ENCODE measurements at regions not wholly inside any gene's neighbourhood (a gene's known extent, or its start where the extent isn't known, plus 50 kb on each side); places are given as distances from the start of the nearest gene placed in this dataset.

DNA sequence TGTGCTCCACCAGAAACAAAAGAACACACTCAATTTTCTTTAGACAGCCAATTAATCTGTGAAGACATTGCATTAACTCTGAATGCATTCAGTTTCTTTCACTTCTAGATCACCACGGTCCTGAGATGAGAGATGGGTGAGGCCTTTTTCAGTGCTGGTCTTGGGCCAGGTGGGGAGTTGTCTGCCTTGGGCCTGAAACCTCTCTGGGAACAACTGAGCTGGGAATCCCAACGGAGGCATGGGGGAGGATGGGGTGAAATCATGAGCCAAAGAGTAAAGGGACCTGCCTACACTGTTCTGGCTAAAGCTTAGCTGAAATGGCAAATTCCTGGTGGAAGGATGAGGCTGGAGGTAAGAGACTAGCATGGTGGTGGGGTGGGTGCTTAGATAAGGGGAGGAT is 353.5 kb upstream of the B3GAT1 start:
- no peak overlapping the region for H3K4me2 ChIP-seq (ENCODE audit: insufficient read depth, insufficient read length, low read length)
- Mint-ChIP-seq H3K36me3 (ENCODE audit: insufficient read depth in 1 of 3, low read depth in 3 of 3) (peaks cover 0 to 7% (median 2%) of the 10 kb centered on the region in 3 experiments; a peak in 3 of 7 replicates), H3K27me3 (ENCODE audit: low read depth) (peaks cover 10% of the 10 kb centered on the region; the same call in 1 of the 2 replicates), H3K9me3 (peaks cover 3 to 5% of the 10 kb centered on the region in 2 experiments; a peak in 3 of 5 replicates), H3K4me1 (peaks cover 0 to 6% of the 10 kb centered on the region in 2 experiments; a peak in 2 of 4 replicates), H3K4me3 (no peak overlapping the region), H3K27ac (no peak overlapping the region)
- WGBS (ENCODE audit: extremely low coverage, insufficient read length, low lambda C conversion rate), result no CpG with 5 or more reads among the region's 2 CpGs
- no peaks in the 10 kb centered on the region for H4K20me1 ChIP-seq (ENCODE audit: control insufficient read depth, insufficient read depth, insufficient read length)
- H2AK5ac ChIP-seq (ENCODE audit: insufficient read length, low read length), result no peak overlapping the region
- no peak overlapping the region for H3K23ac ChIP-seq (ENCODE audit: insufficient read length, low read depth, low read length)
- no peaks in the 10 kb centered on the region for H3K23me2 ChIP-seq (ENCODE audit: insufficient read length, low read depth, low read length, poor library complexity, severe bottlenecking)
- no peak overlapping the region for H3T11ph ChIP-seq (ENCODE audit: low read length)
- no peak overlapping the region for H2BK20ac ChIP-seq (ENCODE audit: low read depth, low read length, poor library complexity, severe bottlenecking)
- H2AFZ ChIP-seq (ENCODE audit: low read length), result no peak overlapping the region
- TF ChIP-seq, protein P1, sequence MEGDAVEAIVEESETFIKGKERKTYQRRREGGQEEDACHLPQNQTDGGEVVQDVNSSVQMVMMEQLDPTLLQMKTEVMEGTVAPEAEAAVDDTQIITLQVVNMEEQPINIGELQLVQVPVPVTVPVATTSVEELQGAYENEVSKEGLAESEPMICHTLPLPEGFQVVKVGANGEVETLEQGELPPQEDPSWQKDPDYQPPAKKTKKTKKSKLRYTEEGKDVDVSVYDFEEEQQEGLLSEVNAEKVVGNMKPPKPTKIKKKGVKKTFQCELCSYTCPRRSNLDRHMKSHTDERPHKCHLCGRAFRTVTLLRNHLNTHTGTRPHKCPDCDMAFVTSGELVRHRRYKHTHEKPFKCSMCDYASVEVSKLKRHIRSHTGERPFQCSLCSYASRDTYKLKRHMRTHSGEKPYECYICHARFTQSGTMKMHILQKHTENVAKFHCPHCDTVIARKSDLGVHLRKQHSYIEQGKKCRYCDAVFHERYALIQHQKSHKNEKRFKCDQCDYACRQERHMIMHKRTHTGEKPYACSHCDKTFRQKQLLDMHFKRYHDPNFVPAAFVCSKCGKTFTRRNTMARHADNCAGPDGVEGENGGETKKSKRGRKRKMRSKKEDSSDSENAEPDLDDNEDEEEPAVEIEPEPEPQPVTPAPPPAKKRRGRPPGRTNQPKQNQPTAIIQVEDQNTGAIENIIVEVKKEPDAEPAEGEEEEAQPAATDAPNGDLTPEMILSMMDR (conservative IDR thresholded peaks at IDR 0.05), result no peak
- H2BK5ac ChIP-seq (ENCODE audit: insufficient read length, low read length), result no peak overlapping the region
- H3K9me3 ChIP-seq (ENCODE audit: control insufficient read depth, low read depth, low read length), result no peaks in the 10 kb centered on the region
- H3K79me1 ChIP-seq (ENCODE audit: insufficient read depth, low read depth, low read length, poor library complexity, severe bottlenecking), result no peaks in the 10 kb centered on the region
- no peak overlapping the region for H3K9ac ChIP-seq (ENCODE audit: extremely low read depth, insufficient read length, low read length)
- no peak overlapping the region for H3K18ac ChIP-seq (ENCODE audit: insufficient read length, low read depth, low read length)
- H3K27me3 ChIP-seq (ENCODE audit: insufficient read depth, low read length), result no peaks in the 10 kb centered on the region
- no peak overlapping the region for H2BK120ac ChIP-seq (ENCODE audit: low read depth, low read length, poor library complexity, severe bottlenecking)
- no peaks in the 10 kb centered on the region for H3K79me2 ChIP-seq (ENCODE audit: insufficient read depth, low read length)
- H3K4ac ChIP-seq (ENCODE audit: low read depth, low read length), result no peak overlapping the region
- H4K91ac ChIP-seq (ENCODE audit: insufficient read length, low read depth, low read length), result no peak overlapping the region
- no peak for DNase-seq
- H4K8ac ChIP-seq (replicated peaks; ENCODE audit: insufficient read length, low read depth, low read length), result no peak overlapping the region
- H3K56ac ChIP-seq (ENCODE audit: insufficient read length, low read depth, low read length), result no peak overlapping the region
- no peak overlapping the region for H3K14ac ChIP-seq (ENCODE audit: insufficient read depth, low read length)
- H2BK12ac ChIP-seq (ENCODE audit: insufficient read length, low read depth, low read length), result no peak overlapping the region
- H4K5ac ChIP-seq (ENCODE audit: insufficient read length, low read depth, low read length), result no peak overlapping the region
- no peak overlapping the region for H2BK15ac ChIP-seq (ENCODE audit: low read depth, low read length)
- no peak overlapping the region for H3K27ac ChIP-seq (ENCODE audit: insufficient read length, low read depth, low read length)
- H3K4me1 ChIP-seq (ENCODE audit: insufficient read depth, low read length), result no peaks in the 10 kb centered on the region
